HepG2 (cell line): ENCODE measurements at regions not wholly inside any gene's neighbourhood (a gene's known extent, or its start where the extent isn't known, plus 50 kb on each side); places are given as distances from the start of the nearest gene placed in this dataset.

Experiments
- ATAC-seq: fragments of 200-7000 bp; cut with Tn5 transposase; 3 replicates; pipeline ENCODE4 v1.9.1; 2020; ENCODE audit warnings: mild to moderate bottlenecking, moderate library complexity
- BruUV-seq: library from RNA; stranded (reverse); fragments of 400-500 nt; replicated peaks from 2 replicates; lab custom pipeline; 2021; lab: Mats Ljungman, UMichigan
- CTCF ChIA-PET: fragments of 300-600 bp; formaldehyde crosslinking; extraction: SDS; loops from one replicate; lab custom pipeline; 2021; ENCODE audit warnings: low total read pairs, inconsistent platforms, low intra/inter-chr PET ratio; lab: Yijun Ruan, JAX
- POLR2A ChIA-PET: fragments of 350-600 bp; sonication (Branson Sonifier 250); formaldehyde crosslinking; loops from one replicate; lab custom pipeline; 2020; ENCODE audit warnings: antibody characterized with exemption, inconsistent platforms; lab: Yijun Ruan, JAX
- DNase-seq: peaks from one replicate; pipeline ENCODE4 v3.0.0-alpha.2; 2015; ENCODE audit warnings: low spot score
- FAIRE-seq: peaks from 3 replicates; lab custom pipeline; 2011; peaks lifted over from hg19 to GRCh38; lab: Jason Lieb, UNC
- H2AFZ ChIP-seq: one replicate; pipeline ENCODE4 v1.6.1; 2011; ENCODE audit warnings: low read length, inconsistent platforms
- H3K27ac ChIP-seq: fragments of 300-600 bp; 3 replicates; pipeline ENCODE4 v1.8.0; 2011; ENCODE audit warnings: mixed run types, mild to moderate bottlenecking, mixed read lengths, low read length, inconsistent platforms; ENCODE audit not compliant: insufficient read depth; ENCODE audit errors: extremely low read length
- H3K27me3 ChIP-seq, 2 experiments: fragments of 200-600 bp in 1 of 2; 2 replicates in 1 of 2; 3 replicates in 1 of 2; pipeline versions ENCODE4 v1.6.0 to v1.8.0; 2011; ENCODE audit warnings: low read length in 2 of 2, mild to moderate bottlenecking in 2 of 2, moderate library complexity in 2 of 2, inconsistent platforms in 1 of 2; ENCODE audit not compliant: insufficient read depth in 2 of 2, control insufficient read depth in 1 of 2
- H3K36me3 ChIP-seq, 2 experiments: fragments of 200-600 bp in 1 of 2; replicated peaks in 1 of 2; 2 replicates in 1 of 2; 3 replicates in 1 of 2; pipeline versions ENCODE4 v1.5.1 to v1.8.0; 2011; ENCODE audit warnings: low read length in 2 of 2, inconsistent platforms in 1 of 2; ENCODE audit not compliant: insufficient read depth in 2 of 2, control insufficient read depth in 1 of 2
- H3K4me1 ChIP-seq: 2 replicates; pipeline ENCODE4 v1.5.1; 2012; ENCODE audit warnings: low read length, inconsistent platforms; ENCODE audit not compliant: insufficient read depth
- H3K4me2 ChIP-seq: 2 replicates; pipeline ENCODE4 v1.6.0; 2011; ENCODE audit warnings: low read depth, low read length, inconsistent platforms
- H3K4me3 ChIP-seq, 3 experiments: fragments of 200-600 bp in 1 of 3; sonication (generic), shearing (Covaris generic) in 1 of 3; replicated peaks in 1 of 3; 2 replicates each; pipeline ENCODE4 v1.5.1; 2011 to 2016; ENCODE audit warnings: low read length in 3 of 3, inconsistent platforms in 2 of 3, low read depth in 2 of 3, mild to moderate bottlenecking in 2 of 3, control low read depth in 1 of 3, mixed read lengths in 1 of 3; ENCODE audit not compliant: insufficient read depth in 1 of 3
- H3K79me2 ChIP-seq: one replicate; pipeline ENCODE4 v1.6.1; 2011; ENCODE audit warnings: low read length, inconsistent platforms; ENCODE audit not compliant: insufficient read depth
- H3K9ac ChIP-seq: 2 replicates; pipeline ENCODE4 v1.6.0; 2011; ENCODE audit warnings: mild to moderate bottlenecking, low read depth, low read length, inconsistent platforms; ENCODE audit not compliant: insufficient read depth
- H3K9me3 ChIP-seq: 2 replicates; pipeline ENCODE4 v1.5.1; 2012; ENCODE audit warnings: mild to moderate bottlenecking, low read length
- H4K20me1 ChIP-seq: 2 replicates; pipeline ENCODE4 v1.6.0; 2011; ENCODE audit warnings: inconsistent platforms, mild to moderate bottlenecking, low read length, moderate library complexity; ENCODE audit not compliant: insufficient read depth
- ELF1 ChIP-seq: sonication (generic); formaldehyde crosslinking; IDR thresholded peaks from 2 replicates; pipeline ENCODE4 v1.4.0; 2020; ENCODE audit warnings: missing genetic modification reagents
- MXD3 ChIP-seq: IDR thresholded peaks from 2 replicates; pipeline ENCODE4 v1.6.1; 2016; ENCODE audit warnings: mild to moderate bottlenecking, missing biosample characterization, missing genetic modification reagents
- PHF21A ChIP-seq: sonication (generic); formaldehyde crosslinking; IDR thresholded peaks from 2 replicates; pipeline ENCODE4 v1.5.0; 2020; ENCODE audit warnings: mild to moderate bottlenecking, missing genetic modification reagents
- SP4 ChIP-seq: sonication (generic); formaldehyde crosslinking; IDR thresholded peaks from 2 replicates; pipeline ENCODE4 v1.8.1; 2023; ENCODE audit warnings: mild to moderate bottlenecking, missing genetic modification reagents
- TBL1XR1 ChIP-seq: fragments of 150-350 bp; IDR thresholded peaks from 2 replicates; pipeline ENCODE4 v1.6.1; 2014; ENCODE audit warnings: borderline replicate concordance, low read length; ENCODE audit not compliant: partially characterized antibody
- ZNF124 ChIP-seq: sonication (generic); formaldehyde crosslinking; IDR thresholded peaks from 2 replicates; pipeline ENCODE4 v1.4.0; 2020; ENCODE audit warnings: missing genetic modification reagents
- ZNF33A ChIP-seq: sonication (generic); formaldehyde crosslinking; IDR thresholded peaks from 2 replicates; pipeline ENCODE4 v1.5.1; 2020; ENCODE audit warnings: missing genetic modification reagents, mild to moderate bottlenecking, moderate library complexity, borderline replicate concordance
- ZNF878 ChIP-seq: sonication (generic); formaldehyde crosslinking; IDR thresholded peaks from 2 replicates; pipeline ENCODE4 v1.8.1; 2023; ENCODE audit warnings: mild to moderate bottlenecking, missing genetic modification reagents, moderate library complexity
- WGBS: methylation state at CpG from one replicate; pipeline ENCODE4 v1.1.6; 2017; ENCODE audit warnings: low lambda C conversion rate; 5-methylcytosine and 5-hydroxymethylcytosine counted together
- in situ Hi-C: cut with HindIII; loops from 2 replicates; pipeline ENCODE4 v1.10.0; 2017; ENCODE audit warnings: low pct_unique_long_range_greater_than_20kb; ENCODE audit not compliant: extremely low pct_ligation_motif_present
- intact Hi-C: fragments of 100-400 bp; cut with micrococcal nuclease; formaldehyde crosslinking; loops from one replicate; pipeline ENCODE4 v1.10.0; 2022; ENCODE audit not compliant: unreplicated experiment
- TF ChIP-seq, protein P1 (sequence below): sonication (generic); formaldehyde crosslinking; IDR thresholded peaks from 2 replicates; pipeline ENCODE4 v1.4.0; 2020; ENCODE audit warnings: mild to moderate bottlenecking, missing genetic modification reagents
- TF ChIP-seq, protein P2 (sequence below): sonication (generic); formaldehyde crosslinking; IDR thresholded peaks from 2 replicates; pipeline ENCODE4 v1.4.0; 2020; ENCODE audit warnings: missing genetic modification reagents

DNA sequence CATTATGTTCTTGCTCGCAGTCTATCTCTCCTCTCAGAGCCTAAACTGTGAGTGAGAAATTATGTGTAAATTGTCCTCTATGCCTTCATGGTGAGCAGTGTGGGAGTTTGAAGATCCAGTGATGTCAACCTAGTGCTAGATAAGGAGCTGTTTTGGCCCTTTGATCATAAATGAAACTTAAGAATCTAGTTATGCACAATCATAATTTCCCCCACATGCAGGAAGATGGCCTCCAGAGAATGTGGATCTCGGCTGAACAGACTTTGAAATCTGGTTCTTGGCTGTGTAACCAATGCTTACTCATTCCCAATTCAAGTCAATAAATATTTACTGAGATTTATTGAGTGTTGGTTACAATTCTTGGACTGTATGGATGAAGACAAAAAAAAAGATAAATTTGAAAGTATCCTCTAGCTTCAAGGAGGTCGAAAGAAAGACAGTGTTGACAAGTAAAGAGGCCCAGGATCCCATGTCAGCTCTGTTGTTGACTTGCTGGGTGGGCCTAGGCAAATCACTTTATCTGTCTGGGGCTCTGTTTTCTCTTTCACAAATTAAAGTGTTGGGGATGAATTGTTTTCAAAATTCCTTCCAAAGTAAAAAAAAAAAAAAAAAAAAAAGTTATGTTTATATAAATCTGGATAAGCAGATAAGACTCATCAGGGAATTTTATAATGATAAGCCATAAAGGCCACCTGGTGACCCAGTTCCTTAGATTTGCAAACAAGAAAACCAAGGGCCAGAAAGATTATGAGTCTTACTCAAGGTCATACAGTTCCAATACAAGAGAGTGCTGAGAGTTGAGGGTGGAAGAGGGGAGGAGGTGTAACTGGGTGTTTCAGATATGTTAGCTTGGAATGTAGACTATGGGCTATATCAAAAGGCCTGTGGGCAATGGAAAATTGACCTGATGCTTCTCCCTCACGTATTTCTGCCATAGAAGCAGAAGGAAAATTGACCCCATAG lies 969.9 kb downstream of the KCNMA1 start:
- ATAC-seq (no peak), DNase-seq (no peak), FAIRE-seq (no peak)
- H3K9me3 ChIP-seq = no peaks in the 10 kb centered on the region
- no peaks in the 10 kb centered on the region; a peak in 1 of 5 replicates for H3K27me3 ChIP-seq
- no peaks in the 10 kb centered on the region for H3K36me3 ChIP-seq
- intact Hi-C loops (no loop called here), in situ Hi-C loops (no loop called here)
- ChIA-PET POLR2A (no interaction called here), CTCF (no interaction called here)
- H3K79me2 ChIP-seq = no peaks in the 10 kb centered on the region
- no peak for TF ChIP-seq ELF1
- TF ChIP-seq ZNF124 (CRISPR knock-in tag) = no peak
- TF ChIP-seq, protein P1, sequence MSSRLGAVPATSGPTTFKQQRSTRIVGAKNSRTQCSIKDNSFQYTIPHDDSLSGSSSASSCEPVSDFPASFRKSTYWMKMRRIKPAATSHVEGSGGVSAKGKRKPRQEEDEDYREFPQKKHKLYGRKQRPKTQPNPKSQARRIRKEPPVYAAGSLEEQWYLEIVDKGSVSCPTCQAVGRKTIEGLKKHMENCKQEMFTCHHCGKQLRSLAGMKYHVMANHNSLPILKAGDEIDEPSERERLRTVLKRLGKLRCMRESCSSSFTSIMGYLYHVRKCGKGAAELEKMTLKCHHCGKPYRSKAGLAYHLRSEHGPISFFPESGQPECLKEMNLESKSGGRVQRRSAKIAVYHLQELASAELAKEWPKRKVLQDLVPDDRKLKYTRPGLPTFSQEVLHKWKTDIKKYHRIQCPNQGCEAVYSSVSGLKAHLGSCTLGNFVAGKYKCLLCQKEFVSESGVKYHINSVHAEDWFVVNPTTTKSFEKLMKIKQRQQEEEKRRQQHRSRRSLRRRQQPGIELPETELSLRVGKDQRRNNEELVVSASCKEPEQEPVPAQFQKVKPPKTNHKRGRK = no peak
- TF ChIP-seq MXD3 (CRISPR knock-in tag) = no peak
- no peak for TF ChIP-seq ZNF878
- no peak for TF ChIP-seq ZNF33A (CRISPR knock-in tag)
- TF ChIP-seq TBL1XR1 = no peak
- TF ChIP-seq PHF21A (CRISPR knock-in tag) = no peak
- no peak for TF ChIP-seq SP4 (CRISPR knock-in tag)
- TF ChIP-seq, protein P2, sequence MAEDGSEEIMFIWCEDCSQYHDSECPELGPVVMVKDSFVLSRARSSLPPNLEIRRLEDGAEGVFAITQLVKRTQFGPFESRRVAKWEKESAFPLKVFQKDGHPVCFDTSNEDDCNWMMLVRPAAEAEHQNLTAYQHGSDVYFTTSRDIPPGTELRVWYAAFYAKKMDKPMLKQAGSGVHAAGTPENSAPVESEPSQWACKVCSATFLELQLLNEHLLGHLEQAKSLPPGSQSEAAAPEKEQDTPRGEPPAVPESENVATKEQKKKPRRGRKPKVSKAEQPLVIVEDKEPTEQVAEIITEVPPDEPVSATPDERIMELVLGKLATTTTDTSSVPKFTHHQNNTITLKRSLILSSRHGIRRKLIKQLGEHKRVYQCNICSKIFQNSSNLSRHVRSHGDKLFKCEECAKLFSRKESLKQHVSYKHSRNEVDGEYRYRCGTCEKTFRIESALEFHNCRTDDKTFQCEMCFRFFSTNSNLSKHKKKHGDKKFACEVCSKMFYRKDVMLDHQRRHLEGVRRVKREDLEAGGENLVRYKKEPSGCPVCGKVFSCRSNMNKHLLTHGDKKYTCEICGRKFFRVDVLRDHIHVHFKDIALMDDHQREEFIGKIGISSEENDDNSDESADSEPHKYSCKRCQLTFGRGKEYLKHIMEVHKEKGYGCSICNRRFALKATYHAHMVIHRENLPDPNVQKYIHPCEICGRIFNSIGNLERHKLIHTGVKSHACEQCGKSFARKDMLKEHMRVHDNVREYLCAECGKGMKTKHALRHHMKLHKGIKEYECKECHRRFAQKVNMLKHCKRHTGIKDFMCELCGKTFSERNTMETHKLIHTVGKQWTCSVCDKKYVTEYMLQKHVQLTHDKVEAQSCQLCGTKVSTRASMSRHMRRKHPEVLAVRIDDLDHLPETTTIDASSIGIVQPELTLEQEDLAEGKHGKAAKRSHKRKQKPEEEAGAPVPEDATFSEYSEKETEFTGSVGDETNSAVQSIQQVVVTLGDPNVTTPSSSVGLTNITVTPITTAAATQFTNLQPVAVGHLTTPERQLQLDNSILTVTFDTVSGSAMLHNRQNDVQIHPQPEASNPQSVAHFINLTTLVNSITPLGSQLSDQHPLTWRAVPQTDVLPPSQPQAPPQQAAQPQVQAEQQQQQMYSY = no peak
- H2AFZ ChIP-seq = no peak overlapping the region
- no peaks in the 10 kb centered on the region for H3K4me1 ChIP-seq
- no peak overlapping the region for H3K4me2 ChIP-seq
- WGBS = 14% methylated on average over 4 of the region's 4 CpGs
- no peaks in the 10 kb centered on the region for H4K20me1 ChIP-seq
- BruUV-seq = no TSS peak
- no peak overlapping the region for H3K27ac ChIP-seq
- H3K9ac ChIP-seq = no peak overlapping the region
- no peak overlapping the region for H3K4me3 ChIP-seq
